Nucleus accumbens (tissue), 56 donors: ENCODE measurements at regions not wholly inside any gene's neighbourhood (a gene's known extent, or its start where the extent isn't known, plus 50 kb on each side); places are given as distances from the start of the nearest gene placed in this dataset.
"Not testable (repeated sequence)": the region's sequence is repeated elsewhere in the genome, so short reads cannot be mapped to it uniquely, and the experiment has no call there.

Source experiments
- DNase-seq, 56 donors: peaks; one replicate each; lab custom pipeline; 2025; lab: John Stamatoyannopoulos, UW

DNA sequence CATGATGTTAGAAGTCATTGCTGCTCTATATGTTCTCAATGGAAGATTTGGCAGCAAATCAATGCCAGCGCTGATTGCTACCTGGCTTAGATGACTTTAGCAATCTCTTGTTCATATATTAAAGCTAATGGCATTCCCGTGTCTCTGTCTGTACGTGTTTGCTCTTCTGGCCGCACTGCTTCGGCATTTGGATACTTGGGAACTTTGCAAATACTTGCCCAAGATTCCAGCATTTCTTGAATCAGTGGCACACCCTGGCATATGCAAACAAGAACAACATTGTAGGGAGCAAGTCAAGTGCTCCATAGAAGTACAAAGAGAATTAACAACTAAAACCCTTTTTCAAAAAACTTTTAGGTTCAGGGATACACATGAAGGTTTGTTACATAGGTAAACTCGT lies 128.9 kb upstream of the TMEM164 start:
- no peak for DNase-seq

DNA sequence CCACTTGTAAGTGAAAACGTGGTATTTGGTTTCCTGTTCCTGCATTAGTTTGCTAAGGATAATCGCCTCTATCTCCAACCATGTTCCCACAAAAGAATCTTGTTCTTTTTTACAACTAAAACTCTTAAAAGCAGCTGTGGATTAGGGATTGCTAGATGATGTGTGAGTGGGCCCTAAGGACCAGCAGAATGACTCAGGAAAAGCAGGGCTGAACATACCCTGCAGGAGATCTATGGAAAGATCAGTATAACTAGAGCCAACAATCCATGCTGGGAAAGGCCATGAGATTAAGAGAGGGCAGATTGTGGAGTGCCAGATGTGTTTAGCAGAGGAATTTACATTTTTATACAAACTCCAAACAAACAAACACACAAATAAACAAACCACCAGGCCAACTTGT lies 128.4 kb upstream of the TMEM164 start:
- DNase-seq: no peak

DNA sequence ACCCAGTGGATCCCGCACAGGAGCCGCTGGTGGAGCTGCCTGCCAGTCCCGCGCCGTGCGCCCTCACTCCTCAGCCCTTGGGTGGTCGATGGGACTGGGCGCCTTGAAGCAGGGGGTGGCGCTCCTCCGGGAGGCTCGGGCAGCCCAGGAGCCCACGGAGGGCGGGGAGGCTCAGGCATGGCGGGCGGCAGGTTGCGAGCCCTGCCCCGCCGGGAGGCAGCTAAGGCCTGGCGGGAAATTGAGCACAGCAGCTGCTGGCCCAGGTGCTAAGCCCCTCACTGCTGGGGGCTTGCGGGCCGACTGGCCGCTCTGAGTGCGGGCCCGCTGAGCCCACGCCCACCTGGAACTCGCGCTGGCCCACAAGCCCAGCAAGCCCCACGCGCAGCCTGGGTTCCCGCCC lies 127.1 kb upstream of the TMEM164 start:
- no peak for DNase-seq

DNA sequence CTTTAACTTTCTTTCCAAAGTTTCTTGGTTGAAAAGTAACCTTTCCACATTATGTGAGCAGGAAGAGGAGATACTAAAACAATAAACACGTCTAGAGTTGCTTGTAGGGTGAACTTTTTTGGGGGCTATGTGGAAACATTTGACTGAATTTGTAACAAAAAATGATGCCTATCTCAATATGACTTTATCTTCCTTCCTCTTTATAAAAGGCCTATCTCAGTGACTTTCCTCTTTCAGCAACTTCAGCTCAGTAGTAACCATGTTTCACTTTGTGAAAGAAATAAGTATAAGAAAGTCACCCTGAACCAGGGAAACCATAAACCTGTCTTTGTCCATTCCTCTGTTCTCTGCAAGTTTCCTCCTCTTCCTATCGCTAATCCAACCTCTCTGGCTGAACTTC lies 124.7 kb upstream of the TMEM164 start:
- DNase-seq: no peak

GRCh38 chrX:109879991-109880390 lies 122.9 kb upstream of the TMEM164 start:
- no peak for DNase-seq

DNA sequence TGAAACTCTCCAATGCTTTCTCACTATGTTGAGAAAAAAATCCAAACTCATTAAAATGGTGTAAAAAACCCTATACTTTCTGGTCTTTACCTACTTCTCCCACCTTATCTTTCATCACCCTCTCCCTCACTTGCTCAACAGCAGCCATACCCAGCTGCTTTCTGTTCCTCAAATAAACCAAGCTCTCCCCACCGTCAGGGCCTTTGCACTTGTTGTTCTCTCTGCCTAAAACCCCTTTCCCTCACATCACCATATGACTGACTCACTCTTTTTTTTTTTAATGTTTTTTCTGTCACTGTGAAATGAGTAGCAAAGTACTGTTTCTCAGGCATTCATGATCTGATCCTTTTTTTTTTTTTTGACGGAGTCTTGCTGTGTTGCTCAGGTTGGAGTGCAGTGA lies 122.3 kb upstream of the TMEM164 start:
- no peak for DNase-seq

DNA sequence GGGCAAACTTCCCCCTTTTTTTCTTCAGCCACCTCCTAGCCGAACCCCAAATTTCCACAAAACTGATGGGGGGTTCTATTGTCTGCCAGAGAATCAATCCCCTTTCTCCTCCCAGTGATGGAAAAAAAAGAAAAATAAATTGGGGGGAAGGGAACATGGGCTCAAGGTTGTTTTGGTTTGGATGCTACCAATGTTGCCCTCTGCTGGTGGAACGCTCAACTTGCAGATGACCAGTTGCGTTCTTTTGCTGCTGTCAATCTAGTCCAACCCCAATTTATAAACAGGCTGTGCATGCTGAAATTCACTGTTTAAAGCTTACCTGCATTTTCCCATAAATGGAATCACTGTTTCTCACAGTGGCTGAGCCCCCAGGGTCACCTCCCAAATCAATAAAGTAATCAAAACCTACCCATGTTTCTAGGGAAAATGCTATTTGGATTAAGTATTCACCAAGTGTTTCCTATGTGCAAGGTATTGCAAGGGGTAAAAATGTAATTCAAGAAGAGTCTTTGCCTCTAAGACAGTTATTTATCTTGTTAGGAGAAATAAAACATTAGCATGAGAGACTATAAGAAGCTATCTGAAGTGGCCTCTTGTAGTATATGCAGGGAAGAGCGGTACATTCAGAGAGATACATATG lies 116.7 kb upstream of the TMEM164 start:
- DNase-seq: peak in 7 of 56 donors; percentile 0 to 20 (median 1)

- peak in 4 of 56 donors; percentile 0 to 3 (median 1) for DNase-seq
These were observed 113.5 kb upstream of the TMEM164 start for GRCh38 chrX:109889289-109890006.

DNA sequence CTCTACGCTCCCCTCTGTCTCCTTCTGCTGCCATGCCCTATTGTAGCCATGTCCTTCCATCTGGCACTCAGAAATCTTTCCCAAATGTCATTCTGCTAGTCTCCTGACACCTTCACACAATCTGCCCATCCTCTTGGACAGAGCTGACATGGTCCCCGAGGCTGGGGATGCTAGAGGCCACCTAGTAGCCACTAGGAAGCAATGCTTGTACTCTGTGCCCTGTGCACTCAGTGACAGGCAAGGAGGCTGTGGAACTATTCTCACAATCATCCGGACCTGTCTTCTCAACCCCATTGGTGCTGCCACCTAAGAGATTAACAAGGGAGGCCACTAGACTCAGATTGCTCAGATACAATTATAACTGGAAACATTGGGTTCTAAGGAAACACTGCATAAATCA lies 112.6 kb upstream of the TMEM164 start:
- DNase-seq: no peak

DNA sequence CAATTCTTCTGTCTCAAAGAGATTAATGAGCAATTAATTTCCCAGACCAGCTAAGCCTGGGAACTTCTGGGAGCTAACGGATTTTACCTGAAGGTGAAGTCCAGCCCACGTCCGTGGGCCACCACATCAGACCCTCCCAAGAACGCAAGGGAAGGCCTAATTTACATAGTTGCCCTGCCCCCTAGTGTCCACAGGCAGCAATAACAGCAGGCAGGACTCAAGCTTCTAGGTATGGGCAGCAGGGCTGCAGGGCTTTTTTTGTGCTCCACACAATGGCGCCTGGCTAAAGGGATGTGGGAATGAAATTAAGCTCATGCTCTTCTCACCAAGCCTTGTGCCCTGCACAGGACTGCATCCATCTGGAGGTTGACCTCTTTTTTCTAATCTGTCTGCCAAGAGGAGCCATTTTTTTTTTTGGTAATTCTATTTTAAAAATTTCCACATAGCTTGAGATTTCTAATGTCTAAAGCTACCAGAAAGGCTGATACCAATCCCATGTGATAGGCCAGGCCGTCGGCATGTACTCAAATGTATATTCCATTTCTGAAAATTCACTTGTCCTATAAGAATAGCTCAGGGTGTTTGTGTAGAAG lies 111.9 kb upstream of the TMEM164 start:
- peak in 30 of 56 donors; percentile 0 to 54 (median 5) for DNase-seq

- not testable (repeated sequence) for DNase-seq
These were observed 106.9 kb upstream of the TMEM164 start for GRCh38 chrX:109896024-109896423.

GRCh38 chrX:109902665-109903064 lies 100.2 kb upstream of the TMEM164 start:
- DNase-seq: no peak

DNA sequence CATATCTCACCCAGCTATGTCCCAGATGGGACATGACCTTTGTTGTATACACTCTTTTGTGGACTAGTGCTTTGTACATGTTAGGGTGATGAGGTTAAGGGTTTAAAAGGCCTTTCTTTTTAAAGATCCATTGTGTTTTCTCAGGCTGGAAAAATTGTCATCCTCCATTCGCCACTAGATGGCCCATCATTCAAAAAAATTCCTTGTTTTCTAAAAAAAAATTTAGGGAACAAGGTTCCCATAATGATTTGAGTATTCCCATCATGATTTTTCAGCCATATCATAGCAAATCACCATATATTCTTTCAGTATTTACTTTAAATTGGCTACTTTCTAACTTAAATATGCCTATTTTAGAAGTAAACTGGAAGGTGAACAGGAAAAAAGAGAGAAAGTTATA lies 91.9 kb upstream of the TMEM164 start:
- no peak for DNase-seq

GRCh38 chrX:109912993-109913392 lies 89.9 kb upstream of the TMEM164 start:
- DNase-seq: not testable (repeated sequence)

GRCh38 chrX:109914114-109914849 lies 88.6 kb upstream of the TMEM164 start:
- no peak for DNase-seq

DNA sequence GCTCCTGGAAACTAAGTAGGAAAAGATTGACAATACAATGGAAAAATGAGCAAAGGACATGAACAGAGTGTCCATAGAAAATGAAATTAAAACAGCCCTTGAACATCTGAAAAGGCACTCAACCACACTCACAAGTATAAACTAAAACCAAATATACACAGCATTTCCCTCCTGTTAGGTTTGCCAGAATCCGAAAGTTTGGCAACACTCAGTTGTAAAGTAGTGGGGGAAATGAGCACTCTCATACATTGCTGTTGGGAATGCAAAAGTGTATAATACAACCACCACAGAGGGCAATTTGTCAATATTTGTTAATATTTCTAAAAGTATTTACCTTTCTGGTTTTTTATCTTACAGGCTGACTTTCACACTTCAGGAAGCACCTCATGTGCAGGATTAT lies 84.2 kb upstream of the TMEM164 start:
- DNase-seq: no peak

GRCh38 chrX:109920325-109920724 lies 82.6 kb upstream of the TMEM164 start:
- no peak for DNase-seq

GRCh38 chrX:109920868-109921267 lies 82.0 kb upstream of the TMEM164 start:
- DNase-seq: no peak

DNA sequence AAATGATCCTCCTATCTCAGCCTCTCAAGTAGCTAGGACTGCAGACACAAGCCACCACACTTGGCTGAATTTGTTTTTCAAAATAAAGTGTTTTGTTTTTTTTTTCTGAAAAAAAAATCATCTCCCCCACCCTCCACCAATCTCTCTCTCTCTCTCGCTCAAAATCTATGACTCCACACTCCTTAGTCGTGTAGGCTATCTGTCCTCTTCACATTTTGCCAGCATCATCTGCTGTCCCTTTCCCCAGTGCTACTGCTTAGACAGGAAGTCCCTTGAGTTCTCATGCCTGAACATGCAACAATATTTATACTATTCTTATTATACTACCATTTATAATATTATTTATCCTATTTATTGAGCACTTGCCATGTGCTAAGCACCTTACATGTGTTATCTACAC lies 80.7 kb upstream of the TMEM164 start:
- DNase-seq: no peak

- DNase-seq: not testable (repeated sequence)
These were observed 77.9 kb upstream of the TMEM164 start for GRCh38 chrX:109925003-109925402.

GRCh38 chrX:109925656-109926055 lies 77.3 kb upstream of the TMEM164 start:
- no peak for DNase-seq
